Testis (tissue), 2 donors: ENCODE measurements at regions not wholly inside any gene's neighbourhood (a gene's known extent, or its start where the extent isn't known, plus 50 kb on each side); places are given as distances from the start of the nearest gene placed in this dataset.
A peak's percentile ranks its signal among the peaks of the same experiment; 100 is the strongest.
"Not testable (repeated sequence)": the region's sequence is repeated elsewhere in the genome, so short reads cannot be mapped to it uniquely, and the experiment has no call there.

Experiments used
- DNase-seq: peaks from one replicate; pipeline ENCODE4 v3.0.0-alpha.2; 2019
- H3K27ac ChIP-seq, 2 donors: fragments of 200-600 bp; sonication (generic); one replicate each; pipeline ENCODE4 v1.5.1; 2019
- H3K27me3 ChIP-seq: fragments of 200-600 bp; sonication (generic); one replicate; pipeline ENCODE4 v1.5.1; 2019
- H3K36me3 ChIP-seq: fragments of 200-600 bp; sonication (generic); one replicate; pipeline ENCODE4 v1.5.1; 2017; ENCODE audit warnings: low read depth; ENCODE audit errors: missing control alignments
- H3K4me1 ChIP-seq: fragments of 200-600 bp; sonication (generic); one replicate; pipeline ENCODE4 v1.5.1; 2019
- H3K4me3 ChIP-seq, 2 donors: fragments of 200-600 bp; sonication (generic); one replicate each; pipeline ENCODE4 v1.5.1; 2017 to 2019
- H3K9me3 ChIP-seq: fragments of 200-600 bp; sonication (generic); one replicate; pipeline ENCODE4 v1.5.1; 2017
- CTCF ChIP-seq, 3 experiments: fragments of 450-650 bp in 2 of 3; fragments of 200-600 bp in 1 of 3; sonication (generic) in 1 of 3; IDR thresholded peaks; one replicate each; pipeline ENCODE4 v1.5.1; 2016 to 2019; ENCODE audit warnings: antibody characterized with exemption in 3 of 3, mild to moderate bottlenecking in 2 of 3, moderate library complexity in 1 of 3
- POLR2A ChIP-seq: fragments of 450-650 bp; IDR thresholded peaks from one replicate; pipeline ENCODE4 v1.6.1; 2017; ENCODE audit warnings: antibody characterized with exemption, mild to moderate bottlenecking, moderate library complexity
- WGBS, 2 donors: methylation state at CpG; one replicate each; pipeline ENCODE4 v1.1.5; 2018; 5-methylcytosine and 5-hydroxymethylcytosine counted together
- intact Hi-C: fragments of 100-400 bp; cut with DNase I; formaldehyde crosslinking; loops from one replicate; pipeline ENCODE4 v1.15.1; 2023; ENCODE audit warnings: low total_unique reads

DNA sequence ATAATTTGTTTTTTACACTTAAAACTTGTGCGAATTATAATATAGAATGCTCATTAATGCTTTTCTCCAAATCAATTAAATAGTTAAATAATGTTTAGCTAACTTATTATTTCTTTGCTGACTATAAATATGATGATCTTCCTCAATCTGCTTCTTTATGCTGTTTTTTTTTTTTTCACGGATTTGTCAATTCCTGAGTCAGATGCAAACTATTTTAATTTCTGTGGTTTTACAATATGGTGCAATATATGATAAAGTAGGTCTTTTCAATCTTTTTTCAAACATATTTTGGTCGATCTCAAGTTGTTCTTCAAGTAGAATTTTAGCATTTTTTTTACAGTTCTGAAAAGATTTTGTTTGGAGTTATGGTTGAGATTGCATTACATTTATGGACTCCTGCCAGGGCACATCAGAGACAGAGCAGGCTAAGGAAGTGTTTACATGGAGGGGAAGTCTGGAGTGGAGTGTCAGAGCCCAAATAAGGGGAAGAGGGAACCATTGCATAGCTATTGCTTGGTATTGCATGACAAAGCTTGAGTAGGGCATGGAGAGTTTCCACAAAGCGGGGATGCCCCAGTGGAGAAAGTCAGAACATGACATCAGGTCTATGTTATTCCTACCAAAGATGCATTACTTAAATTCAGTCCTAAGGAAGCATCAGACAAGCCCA lies 204.4 kb downstream of the OTUD1 start:
- H3K27ac ChIP-seq = no peak overlapping the region
- H3K36me3 ChIP-seq = no peaks in the 10 kb centered on the region
- H3K4me3 ChIP-seq = no peak overlapping the region
- no peaks in the 10 kb centered on the region for H3K9me3 ChIP-seq
- intact Hi-C loops = no loop called here
- H3K4me1 ChIP-seq = no peaks in the 10 kb centered on the region
- TF ChIP-seq POLR2A = no peak
- no peak for TF ChIP-seq CTCF (IDR thresholded peaks at IDR 0.05)
- DNase-seq = peak; percentile 14
- 83% methylated on average over 4 of the region's 4 CpGs for WGBS, 2 donors
- H3K27me3 ChIP-seq = no peaks in the 10 kb centered on the region

- intact Hi-C loops = no loop called here
- Histone ChIP-seq H3K27me3 (no peaks in the 10 kb centered on the region), H3K36me3 (no peaks in the 10 kb centered on the region), H3K4me3 (no peak overlapping the region), H3K27ac (no peak overlapping the region), H3K9me3 (no peaks in the 10 kb centered on the region), H3K4me1 (no peaks in the 10 kb centered on the region)
- TF ChIP-seq CTCF (IDR thresholded peaks at IDR 0.05) = no peak
- TF ChIP-seq POLR2A = no peak
- whole genome bisulfite sequencing, 2 donors = 86 to 89% methylated on average over 2 of the region's 2 CpGs
- DNase-seq = no peak
Measured at GRCh38 chr10:23648618-23649017, 209.7 kb downstream of the OTUD1 start.

DNA sequence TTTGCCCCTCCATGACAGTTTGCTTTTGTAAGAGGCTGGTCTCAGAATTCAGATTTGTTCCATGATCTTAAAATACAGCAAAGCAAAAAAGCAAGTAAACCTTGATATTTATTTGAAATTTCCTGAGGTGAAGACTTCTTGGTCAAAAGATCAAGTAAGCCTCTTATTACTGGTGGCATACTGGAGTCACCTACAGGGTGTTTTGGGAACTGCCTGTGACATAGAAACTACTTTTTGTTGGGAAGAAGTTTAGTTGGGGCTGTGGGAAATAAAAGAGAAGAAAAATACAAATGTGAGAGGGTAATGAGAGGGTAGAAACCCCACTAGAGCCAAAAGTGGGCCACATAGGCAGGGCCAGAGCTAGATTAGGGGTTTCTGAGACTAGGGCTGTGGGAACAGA lies 217.9 kb downstream of the OTUD1 start:
- Histone ChIP-seq H3K4me1 (no peaks in the 10 kb centered on the region), H3K4me3 (no peak overlapping the region), H3K9me3 (no peaks in the 10 kb centered on the region), H3K27ac (no peak overlapping the region), H3K27me3 (no peaks in the 10 kb centered on the region), H3K36me3 (no peaks in the 10 kb centered on the region)
- no peak for TF ChIP-seq POLR2A
- peak in 2 of 3 experiments; percentile 37 to 57 for TF ChIP-seq CTCF (IDR thresholded peaks at IDR 0.05)
- DNase-seq = peak; percentile 21
- intact Hi-C loops = no loop called here

GRCh38 chr10:23657677-23658076 lies 218.8 kb downstream of the OTUD1 start:
- no peaks in the 10 kb centered on the region for H3K4me1 ChIP-seq
- DNase-seq = no peak
- H3K27ac ChIP-seq = no peak overlapping the region
- TF ChIP-seq CTCF (IDR thresholded peaks at IDR 0.05) (no peak), POLR2A (no peak)
- H3K36me3 ChIP-seq = no peaks in the 10 kb centered on the region
- H3K9me3 ChIP-seq = no peaks in the 10 kb centered on the region
- H3K27me3 ChIP-seq = no peaks in the 10 kb centered on the region
- H3K4me3 ChIP-seq = no peak overlapping the region
- intact Hi-C loops = no loop called here

- H3K9me3 ChIP-seq, H3K4me3 ChIP-seq, H3K27me3 ChIP-seq, H3K4me1 ChIP-seq, intact Hi-C loops, H3K36me3 ChIP-seq, DNase-seq, H3K27ac ChIP-seq: not testable (repeated sequence)
- WGBS, 2 donors = 77 to 100% methylated on average over 4 to 7 of the region's 7 CpGs
Measured at GRCh38 chr10:23671866-23672265, 233.0 kb downstream of the OTUD1 start.
